Mesenchymal stem cell (in vitro differentiated cells and primary cell): ENCODE measurements at regions not wholly inside any gene's neighbourhood (a gene's known extent, or its start where the extent isn't known, plus 50 kb on each side); places are given as distances from the start of the nearest gene placed in this dataset.
A peak's percentile ranks its signal among the peaks of the same experiment; 100 is the strongest.

ENCODE experiments used
- DNase-seq: peaks from one replicate; pipeline ENCODE4 v3.0.0-alpha.2; 2013
- H2AFZ ChIP-seq: one replicate; pipeline ENCODE4 v1.6.1; 2013; ENCODE audit warnings: low read depth, mild to moderate bottlenecking, control low read depth, inconsistent platforms, low read length, moderate library complexity
- H2AK5ac ChIP-seq: 2 replicates; pipeline ENCODE4 v1.6.1; 2013; ENCODE audit warnings: low read length, moderate library complexity, mild to moderate bottlenecking, inconsistent platforms; ENCODE audit not compliant: severe bottlenecking
- H2BK120ac ChIP-seq: one replicate; pipeline ENCODE4 v1.6.1; 2013; ENCODE audit warnings: low read depth, mild to moderate bottlenecking, inconsistent platforms, low read length, moderate library complexity
- H2BK12ac ChIP-seq, 2 experiments: one replicate each; pipeline ENCODE4 v1.6.1; 2013; ENCODE audit warnings: inconsistent platforms in 2 of 2, low read length in 2 of 2, mild to moderate bottlenecking in 2 of 2, moderate library complexity in 2 of 2, control low read depth in 1 of 2
- H2BK15ac ChIP-seq: one replicate; pipeline ENCODE4 v1.6.1; 2013; ENCODE audit warnings: mild to moderate bottlenecking, low read depth, inconsistent platforms; ENCODE audit not compliant: poor library complexity, severe bottlenecking
- H2BK5ac ChIP-seq: 2 replicates; pipeline ENCODE4 v1.6.1; 2013; ENCODE audit warnings: low read depth, mild to moderate bottlenecking, low read length, control low read depth, inconsistent platforms; ENCODE audit not compliant: poor library complexity, severe bottlenecking
- H3K14ac ChIP-seq, 2 experiments: one replicate each; pipeline ENCODE4 v1.6.1; 2013; ENCODE audit warnings: inconsistent platforms in 2 of 2, low read length in 2 of 2, control low read depth in 1 of 2, mild to moderate bottlenecking in 1 of 2, moderate library complexity in 1 of 2
- H3K18ac ChIP-seq, 2 experiments: one replicate each; pipeline ENCODE4 v1.6.1; 2013; ENCODE audit warnings: inconsistent platforms in 2 of 2, low read length in 2 of 2, control low read depth in 1 of 2, low read depth in 1 of 2, mild to moderate bottlenecking in 1 of 2
- H3K23ac ChIP-seq, 2 experiments: one replicate each; pipeline ENCODE4 v1.6.1; 2013; ENCODE audit warnings: inconsistent platforms in 2 of 2, low read length in 2 of 2, mild to moderate bottlenecking in 2 of 2, moderate library complexity in 2 of 2, control low read depth in 1 of 2
- H3K27ac ChIP-seq: 2 replicates; pipeline ENCODE4 v1.5.1; 2013; ENCODE audit warnings: mild to moderate bottlenecking, moderate library complexity, low read length, control low read depth, inconsistent platforms; ENCODE audit not compliant: poor library complexity, severe bottlenecking
- H3K27me3 ChIP-seq, 2 experiments: 2 replicates each; pipeline versions ENCODE4 v1.6.1 to v1.7.0; 2013; ENCODE audit warnings: low read length in 2 of 2, mild to moderate bottlenecking in 2 of 2, moderate library complexity in 2 of 2, control low read depth in 1 of 2, inconsistent platforms in 1 of 2; ENCODE audit not compliant: control insufficient read depth in 1 of 2, insufficient read depth in 1 of 2
- H3K36me3 ChIP-seq, 2 experiments: 2 replicates each; pipeline versions ENCODE4 v1.6.1 to v1.7.0; 2013; ENCODE audit warnings: low read length in 2 of 2, control low read depth in 1 of 2, inconsistent platforms in 1 of 2, low read depth in 1 of 2, mild to moderate bottlenecking in 1 of 2; ENCODE audit not compliant: insufficient read depth in 2 of 2, control insufficient read depth in 1 of 2
- H3K4ac ChIP-seq, 2 experiments: one replicate each; pipeline ENCODE4 v1.6.1; 2013; ENCODE audit warnings: inconsistent platforms in 2 of 2, low read length in 2 of 2, mild to moderate bottlenecking in 2 of 2, moderate library complexity in 2 of 2, control low read depth in 1 of 2, low read depth in 1 of 2
- H3K4me1 ChIP-seq: 2 replicates; pipeline ENCODE4 v1.6.1; 2013; ENCODE audit warnings: low read depth, low read length, control low read depth; ENCODE audit not compliant: control insufficient read depth, insufficient read depth
- H3K4me2 ChIP-seq: 2 replicates; pipeline ENCODE4 v1.6.1; 2013; ENCODE audit warnings: low read length, mild to moderate bottlenecking, inconsistent platforms; ENCODE audit not compliant: poor library complexity, severe bottlenecking
- H3K4me3 ChIP-seq, 2 experiments: 2 replicates each; pipeline versions ENCODE4 v1.5.1 to v1.7.0; 2013; ENCODE audit warnings: low read length in 2 of 2, mild to moderate bottlenecking in 2 of 2, control low read depth in 1 of 2, low read depth in 1 of 2; ENCODE audit not compliant: insufficient read depth in 1 of 2
- H3K79me1 ChIP-seq: replicated peaks from 2 replicates; pipeline ENCODE4 v1.6.1; 2013; ENCODE audit warnings: mild to moderate bottlenecking, control low read depth, low read length, inconsistent platforms; ENCODE audit not compliant: poor library complexity, severe bottlenecking
- H3K9ac ChIP-seq: 2 replicates; pipeline ENCODE4 v1.7.0; 2013; ENCODE audit warnings: mild to moderate bottlenecking, low read length, moderate library complexity
- H3K9me3 ChIP-seq: 2 replicates; pipeline ENCODE4 v1.7.0; 2013; ENCODE audit warnings: mild to moderate bottlenecking, low read length; ENCODE audit not compliant: control insufficient read depth
- H4K8ac ChIP-seq: one replicate; pipeline ENCODE4 v1.6.1; 2013; ENCODE audit warnings: inconsistent platforms, mild to moderate bottlenecking, low read length, moderate library complexity
- H4K91ac ChIP-seq: one replicate; pipeline ENCODE4 v1.6.1; 2013; ENCODE audit warnings: mild to moderate bottlenecking, low read length, inconsistent platforms
- WGBS: methylation state at CpG from one replicate; pipeline ENCODE4 v1.1.7; 2013; ENCODE audit warnings: mixed read lengths; 5-methylcytosine and 5-hydroxymethylcytosine counted together

- Histone ChIP-seq H3K4me3 (no peak overlapping the region), H3K36me3 (no peaks in the 10 kb centered on the region), H3K4ac (no peak overlapping the region), H2BK12ac (no peak overlapping the region), H3K9me3 (no peaks in the 10 kb centered on the region), H3K23ac (no peak overlapping the region), H4K8ac (no peak overlapping the region), H2AFZ (no peak overlapping the region), H2BK120ac (no peak overlapping the region), H4K91ac (no peak overlapping the region), H3K14ac (no peak overlapping the region), H2BK5ac (no peak overlapping the region), H3K27ac (no peak overlapping the region), H3K4me2 (no peak overlapping the region), H2AK5ac (no peak overlapping the region), H3K27me3 (no peaks in the 10 kb centered on the region), H3K4me1 (no peaks in the 10 kb centered on the region), H3K18ac (no peak overlapping the region), H3K79me1 (no peaks in the 10 kb centered on the region), H2BK15ac (no peak overlapping the region), H3K9ac (no peak overlapping the region)
- no peak for DNase-seq
These were observed 656.1 kb downstream of the TBC1D4 start for GRCh38 chr13:74825938-74826246.

GRCh38 chr13:74825152-74825937 lies 656.6 kb downstream of the TBC1D4 start:
- H3K14ac ChIP-seq, result no peak overlapping the region
- no peak overlapping the region for H3K4ac ChIP-seq
- no peak overlapping the region for H3K23ac ChIP-seq
- no peaks in the 10 kb centered on the region for H3K27me3 ChIP-seq
- H3K9me3 ChIP-seq, result no peaks in the 10 kb centered on the region
- no peak overlapping the region for H2BK5ac ChIP-seq
- H2AK5ac ChIP-seq, result peak overlapping the region; percentile 23
- no peaks in the 10 kb centered on the region for H3K4me1 ChIP-seq
- no peak overlapping the region for H2AFZ ChIP-seq
- no peaks in the 10 kb centered on the region for H3K79me1 ChIP-seq
- H4K91ac ChIP-seq, result no peak overlapping the region
- peak overlapping the region; percentile 26 for H3K27ac ChIP-seq
- H3K4me3 ChIP-seq, result peak overlapping the region in 1 of 2 experiments; percentile 5
- no peak overlapping the region for H3K4me2 ChIP-seq
- no peak overlapping the region for H2BK120ac ChIP-seq
- peak overlapping the region in 1 of 2 experiments; percentile 23 for H2BK12ac ChIP-seq
- no peak overlapping the region for H3K9ac ChIP-seq
- peak; percentile 67 for DNase-seq
- WGBS, result 69% methylated on average over 2 of the region's 2 CpGs
- no peaks in the 10 kb centered on the region for H3K36me3 ChIP-seq
- H3K18ac ChIP-seq, result no peak overlapping the region
- no peak overlapping the region for H4K8ac ChIP-seq
- H2BK15ac ChIP-seq, result no peak overlapping the region

GRCh38 chr13:74820809-74821208 lies 661.2 kb downstream of the TBC1D4 start:
- no peak overlapping the region for H3K4ac ChIP-seq
- no peak overlapping the region for H2BK5ac ChIP-seq
- no peak for DNase-seq
- no peak overlapping the region for H3K27ac ChIP-seq
- no peak overlapping the region for H3K23ac ChIP-seq
- no peak overlapping the region for H2BK120ac ChIP-seq
- H2AK5ac ChIP-seq, result no peak overlapping the region
- H3K36me3 ChIP-seq, result no peaks in the 10 kb centered on the region
- H3K18ac ChIP-seq, result no peak overlapping the region
- H3K27me3 ChIP-seq, result no peaks in the 10 kb centered on the region
- no peaks in the 10 kb centered on the region for H3K79me1 ChIP-seq
- no peak overlapping the region for H4K8ac ChIP-seq
- H3K9ac ChIP-seq, result no peak overlapping the region
- H2BK15ac ChIP-seq, result no peak overlapping the region
- H3K9me3 ChIP-seq, result peaks cover 6% of the 10 kb centered on the region
- H3K4me1 ChIP-seq, result no peaks in the 10 kb centered on the region
- H4K91ac ChIP-seq, result no peak overlapping the region
- WGBS, result 70% methylated on average over 3 of the region's 3 CpGs
- no peak overlapping the region for H3K4me3 ChIP-seq
- H3K4me2 ChIP-seq, result no peak overlapping the region
- no peak overlapping the region for H2AFZ ChIP-seq
- no peak overlapping the region for H2BK12ac ChIP-seq
- no peak overlapping the region for H3K14ac ChIP-seq

- no peak for DNase-seq
- H3K4me2 ChIP-seq, result no peak overlapping the region
These were observed 662.4 kb downstream of the TBC1D4 start for GRCh38 chr13:74819549-74819948.

More at GRCh38 chr13:74819549-74819948, 662.4 kb downstream of the TBC1D4 start:
- no peak overlapping the region for H3K18ac ChIP-seq
- peaks cover 6% of the 10 kb centered on the region for H3K9me3 ChIP-seq
- no peaks in the 10 kb centered on the region for H3K36me3 ChIP-seq
- no peak overlapping the region for H3K9ac ChIP-seq
- no peak overlapping the region for H2AFZ ChIP-seq
- H3K4me3 ChIP-seq, result no peak overlapping the region
- no peak overlapping the region for H2BK5ac ChIP-seq
- H3K4me1 ChIP-seq, result no peaks in the 10 kb centered on the region
- no peak overlapping the region for H2BK120ac ChIP-seq
- H2BK12ac ChIP-seq, result no peak overlapping the region
- WGBS, result 74% methylated on average over 2 of the region's 2 CpGs
- H2AK5ac ChIP-seq, result no peak overlapping the region
- H3K23ac ChIP-seq, result no peak overlapping the region
- H3K27me3 ChIP-seq, result no peaks in the 10 kb centered on the region
- H3K27ac ChIP-seq, result no peak overlapping the region
- H3K4ac ChIP-seq, result no peak overlapping the region
- H3K79me1 ChIP-seq, result no peaks in the 10 kb centered on the region
- no peak overlapping the region for H4K91ac ChIP-seq
- no peak overlapping the region for H4K8ac ChIP-seq
- no peak overlapping the region for H2BK15ac ChIP-seq
- no peak overlapping the region for H3K14ac ChIP-seq
